Endothelial cell of umbilical vein (primary cell): ENCODE measurements at regions not wholly inside any gene's neighbourhood (a gene's known extent, or its start where the extent isn't known, plus 50 kb on each side); places are given as distances from the start of the nearest gene placed in this dataset.

Experiments used
- BruUV-seq: library from RNA; stranded (reverse); fragments of 400-500 nt; replicated peaks from 2 replicates; lab custom pipeline; 2021; lab: Mats Ljungman, UMichigan
- CTCF ChIA-PET: fragments of 300-600, 350-600 bp; sonication (Branson Sonifier 250); formaldehyde crosslinking; loops from one replicate; lab custom pipeline; 2021; ENCODE audit warnings: antibody characterized with exemption, inconsistent platforms; lab: Charles Lee
- POLR2A ChIA-PET: fragments of 300-600, 350-600 bp; sonication (Branson Sonifier 250); formaldehyde crosslinking; loops from one replicate; lab custom pipeline; 2021; ENCODE audit warnings: antibody characterized with exemption, inconsistent platforms; lab: Charles Lee
- DNase-seq: peaks from one replicate; pipeline ENCODE4 v3.0.0-alpha.2; 2011; ENCODE audit warnings: low read depth, low spot score
- FAIRE-seq: peaks from 2 replicates; lab custom pipeline; 2011; peaks lifted over from hg19 to GRCh38; lab: Jason Lieb, UNC
- H2AFZ ChIP-seq: 2 replicates; pipeline ENCODE4 v1.6.0; 2012; ENCODE audit warnings: low read depth, low read length, control low read depth, inconsistent platforms
- H3K27ac ChIP-seq: 2 replicates; pipeline ENCODE4 v1.5.1; 2011; ENCODE audit warnings: low read depth, mild to moderate bottlenecking, control low read depth, low read length, moderate library complexity; ENCODE audit not compliant: insufficient read depth
- H3K27me3 ChIP-seq, 2 experiments: 2 replicates each; pipeline versions ENCODE4 v1.6.0 to v1.6.1; 2011; ENCODE audit warnings: low read length in 2 of 2, mixed read lengths in 1 of 2; ENCODE audit not compliant: control insufficient read depth in 2 of 2, insufficient read depth in 2 of 2
- H3K36me3 ChIP-seq, 2 experiments: 2 replicates in 1 of 2; 3 replicates in 1 of 2; pipeline ENCODE4 v1.5.1; 2011; ENCODE audit warnings: low read length in 2 of 2, mild to moderate bottlenecking in 1 of 2, moderate library complexity in 1 of 2; ENCODE audit not compliant: control insufficient read depth in 2 of 2, insufficient read depth in 2 of 2; ENCODE audit errors: extremely low read depth in 1 of 2
- H3K4me1 ChIP-seq: 3 replicates; pipeline ENCODE4 v1.5.1; 2011; ENCODE audit warnings: mild to moderate bottlenecking, low read length; ENCODE audit not compliant: control insufficient read depth, insufficient read depth; ENCODE audit errors: extremely low read depth
- H3K4me2 ChIP-seq: 2 replicates; pipeline ENCODE4 v1.6.1; 2011; ENCODE audit warnings: low read length, control low read depth, mixed read lengths; ENCODE audit not compliant: insufficient read depth
- H3K4me3 ChIP-seq, 3 experiments: fragments of 200-600 bp in 1 of 3; sonication (generic), shearing (Covaris generic) in 1 of 3; replicated peaks in 1 of 3; 2 replicates each; pipeline ENCODE4 v1.5.1; 2011 to 2016; ENCODE audit warnings: control low read depth in 3 of 3, low read length in 3 of 3, mild to moderate bottlenecking in 2 of 3, inconsistent platforms in 1 of 3, low read depth in 1 of 3, moderate library complexity in 1 of 3; ENCODE audit not compliant: insufficient read depth in 1 of 3
- H3K79me2 ChIP-seq: 2 replicates; pipeline ENCODE4 v1.6.0; 2012; ENCODE audit warnings: low read length, inconsistent platforms; ENCODE audit not compliant: control insufficient read depth, insufficient read depth
- H3K9ac ChIP-seq: replicated peaks from 2 replicates; pipeline ENCODE3; 2011; ENCODE audit warnings: low read length, control low read depth; ENCODE audit not compliant: insufficient read depth; ENCODE audit errors: extremely low read depth
- H3K9me1 ChIP-seq: replicated peaks from 3 replicates; pipeline ENCODE4 v1.6.0; 2011; ENCODE audit warnings: mild to moderate bottlenecking, low read length; ENCODE audit not compliant: control insufficient read depth, insufficient read depth; ENCODE audit errors: extremely low read depth
- H3K9me3 ChIP-seq: replicated peaks from 2 replicates; pipeline ENCODE4 v1.5.1; 2012; ENCODE audit warnings: low read length, inconsistent platforms; ENCODE audit not compliant: control insufficient read depth, insufficient read depth
- H4K20me1 ChIP-seq: replicated peaks from 2 replicates; pipeline ENCODE3; 2011; ENCODE audit warnings: mild to moderate bottlenecking, low read length; ENCODE audit not compliant: control insufficient read depth, insufficient read depth; ENCODE audit errors: extremely low read depth
- CTCF ChIP-seq, 2 donors: IDR thresholded peaks; 1 replicate in 1 of 2; 2 replicates in 1 of 2; pipeline ENCODE4 v1.5.1; 2011; ENCODE audit warnings: low read length in 2 of 2, mild to moderate bottlenecking in 2 of 2, moderate library complexity in 2 of 2, control low read depth in 1 of 2, inconsistent platforms in 1 of 2, low read depth in 1 of 2; ENCODE audit not compliant: insufficient read depth in 1 of 2; ENCODE audit errors: extremely low read depth in 1 of 2
- FOS ChIP-seq: IDR thresholded peaks from 2 replicates; pipeline ENCODE4 v1.6.1; 2011; ENCODE audit warnings: mild to moderate bottlenecking, low read length, moderate library complexity, borderline replicate concordance; ENCODE audit not compliant: insufficient read depth
- GATA2 ChIP-seq: IDR thresholded peaks from 2 replicates; pipeline ENCODE4 v1.7.0; 2011; ENCODE audit warnings: low read depth, mild to moderate bottlenecking, moderate library complexity, mixed read lengths, low read length; ENCODE audit not compliant: insufficient read length, insufficient read depth
- JUN ChIP-seq: IDR thresholded peaks from 2 replicates; pipeline ENCODE4 v1.6.1; 2011; ENCODE audit warnings: borderline replicate concordance, low read depth; ENCODE audit not compliant: insufficient read length, insufficient read depth
- MAX ChIP-seq: IDR thresholded peaks from 2 replicates; pipeline ENCODE4 v1.6.1; 2011; ENCODE audit not compliant: insufficient read depth, insufficient read length
- POLR2A ChIP-seq: IDR thresholded peaks from 2 replicates; pipeline ENCODE4 v1.6.1; 2012; ENCODE audit warnings: low read depth, mild to moderate bottlenecking, control low read depth, low read length
- POLR2AphosphoS5 ChIP-seq: IDR thresholded peaks from 2 replicates; pipeline ENCODE4 v1.6.1; 2012; ENCODE audit warnings: low read depth, mild to moderate bottlenecking, control low read depth, low read length, moderate library complexity; ENCODE audit not compliant: insufficient read depth
- dilution Hi-C: fragments of 300-500 bp; cut with MboI; formaldehyde crosslinking; loops from one replicate; pipeline ENCODE4 v1.15.0; 2019; ENCODE audit warnings: low sequenced_read_pairs; ENCODE audit not compliant: extremely low pct_ligation_motif_present
- intact Hi-C: fragments of 100-400 bp; cut with micrococcal nuclease; formaldehyde crosslinking; loops from one replicate; pipeline ENCODE4 v1.10.0; 2022

GRCh38 chr13:50441130-50441529 lies 402.4 kb downstream of the DLEU7 start:
- BruUV-seq, result no TSS peak
- no peak overlapping the region for H3K4me3 ChIP-seq
- DNase-seq (no peak), FAIRE-seq (no peak)
- dilution Hi-C loops (no loop called here), intact Hi-C loops (loop anchor here (10.0 kb wide), 1 partner anchor 116 kb away; no protein-coding TSS in a partner anchor)
- no peaks in the 10 kb centered on the region for H3K36me3 ChIP-seq
- no peaks in the 10 kb centered on the region for H3K27me3 ChIP-seq
- POLR2A ChIA-PET, result no interaction called here
- no peak for TF ChIP-seq FOS
- TF ChIP-seq GATA2, result no peak
- TF ChIP-seq JUN, result no peak
- no peak for TF ChIP-seq MAX
- TF ChIP-seq POLR2AphosphoS5, result no peak
- TF ChIP-seq CTCF (IDR thresholded peaks at IDR 0.05; ENCODE audit: extremely low read depth in 1 of 2, insufficient read depth in 1 of 2, low read depth in 1 of 2, low read length in 2 of 2), result no peak
- TF ChIP-seq POLR2A, result no peak
- H3K27ac ChIP-seq, result no peak overlapping the region
- no peaks in the 10 kb centered on the region for H4K20me1 ChIP-seq
- no peaks in the 10 kb centered on the region for H3K9me3 ChIP-seq
- H3K79me2 ChIP-seq, result no peaks in the 10 kb centered on the region
- H3K4me1 ChIP-seq, result no peaks in the 10 kb centered on the region
- H3K9me1 ChIP-seq, result no peaks in the 10 kb centered on the region
- CTCF ChIA-PET, result interaction anchor here (1.0 kb wide), 1 partner anchor 52 kb away, joined by 3 read pairs; no protein-coding TSS in a partner anchor
- no peak overlapping the region for H3K9ac ChIP-seq
- no peak overlapping the region for H3K4me2 ChIP-seq
- no peak overlapping the region for H2AFZ ChIP-seq
